Osteocyte (in vitro differentiated cells): ENCODE measurements at regions not wholly inside any gene's neighbourhood (a gene's known extent, or its start where the extent isn't known, plus 50 kb on each side); places are given as distances from the start of the nearest gene placed in this dataset.

Source experiments
- DNase-seq: peaks from one replicate; pipeline ENCODE4 v3.0.0; 2021; ENCODE audit warnings: mixed read lengths; ENCODE audit not compliant: unreplicated experiment; ENCODE audit errors: extremely low spot score
- H3K27ac Mint-ChIP-seq: one replicate; pipeline ENCODE4 v1.8.0; 2021; ENCODE audit warnings: mild to moderate bottlenecking, mixed read lengths; ENCODE audit not compliant: unreplicated experiment
- H3K27me3 Mint-ChIP-seq: one replicate; pipeline ENCODE4 v1.8.0; 2021; ENCODE audit warnings: mixed read lengths; ENCODE audit not compliant: unreplicated experiment
- H3K36me3 Mint-ChIP-seq: one replicate; pipeline ENCODE4 v1.8.0; 2021; ENCODE audit warnings: mixed read lengths; ENCODE audit not compliant: unreplicated experiment
- H3K4me1 Mint-ChIP-seq: one replicate; pipeline ENCODE4 v1.8.0; 2021; ENCODE audit warnings: mixed read lengths; ENCODE audit not compliant: unreplicated experiment
- H3K4me3 Mint-ChIP-seq: one replicate; pipeline ENCODE4 v1.8.0; 2021; ENCODE audit warnings: mild to moderate bottlenecking, moderate library complexity, mixed read lengths; ENCODE audit not compliant: unreplicated experiment
- H3K9me3 Mint-ChIP-seq: one replicate; pipeline ENCODE4 v1.8.0; 2021; ENCODE audit warnings: mixed read lengths; ENCODE audit not compliant: unreplicated experiment
- CTCF ChIP-seq: fragments of 200-600 bp; sonication (generic); IDR thresholded peaks from 2 replicates; pipeline ENCODE4 v1.5.0; 2021; ENCODE audit warnings: antibody characterized with exemption, mild to moderate bottlenecking, moderate library complexity

DNA sequence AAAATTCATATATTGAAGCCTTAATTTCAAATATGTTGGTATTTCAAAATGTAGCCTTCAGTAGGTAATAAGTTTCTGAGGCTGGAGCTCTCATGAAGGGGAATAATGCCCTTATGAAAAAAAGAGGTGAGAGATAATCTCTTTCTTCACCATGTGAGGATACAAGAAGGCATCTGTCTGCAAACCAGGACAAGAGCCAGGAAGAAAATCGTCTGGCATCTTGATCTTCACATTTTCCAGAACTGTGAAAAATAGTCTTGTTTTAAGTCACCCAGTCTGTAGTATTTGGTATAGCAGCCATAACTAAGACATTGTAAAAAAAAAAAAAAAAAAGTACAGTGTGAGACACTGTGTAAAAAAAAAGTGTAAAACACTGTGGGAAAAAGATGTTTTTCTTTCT is 768.9 kb downstream of the TAF11L14 start:
- H3K27me3 Mint-ChIP-seq, result peaks cover 3% of the 10 kb centered on the region
- H3K4me3 Mint-ChIP-seq, result no peak overlapping the region
- no peak for TF ChIP-seq CTCF
- no peaks in the 10 kb centered on the region for H3K4me1 Mint-ChIP-seq
- H3K27ac Mint-ChIP-seq, result no peak overlapping the region
- no peaks in the 10 kb centered on the region for H3K9me3 Mint-ChIP-seq
- no peak for DNase-seq
- no peaks in the 10 kb centered on the region for H3K36me3 Mint-ChIP-seq

DNA sequence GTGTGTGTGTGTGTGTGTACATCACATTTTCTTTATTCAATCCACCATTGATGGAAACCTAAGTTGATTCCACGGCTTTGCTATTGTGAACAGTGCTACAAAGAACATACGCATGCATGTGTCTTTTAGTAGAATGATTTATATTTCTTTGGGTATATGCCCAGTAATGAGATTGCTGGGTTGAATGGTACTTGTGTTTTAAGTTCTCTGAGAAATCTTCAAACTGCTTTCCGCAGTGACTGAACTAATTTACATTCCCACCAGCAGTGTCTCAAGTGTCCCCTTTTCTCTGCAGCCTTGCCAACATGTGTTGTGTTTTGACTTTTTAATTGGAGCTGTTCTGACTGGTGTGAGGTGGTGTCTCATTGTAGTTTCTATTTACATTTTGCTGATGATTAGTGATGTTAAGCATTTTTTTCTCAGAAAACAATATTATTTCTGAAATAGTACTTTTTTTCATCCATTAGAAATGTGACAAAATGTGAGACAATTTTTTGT is 769.7 kb downstream of the TAF11L14 start:
- H3K27ac Mint-ChIP-seq, result no peak overlapping the region
- no peaks in the 10 kb centered on the region for H3K4me1 Mint-ChIP-seq
- no peaks in the 10 kb centered on the region for H3K36me3 Mint-ChIP-seq
- H3K27me3 Mint-ChIP-seq, result peaks cover 3% of the 10 kb centered on the region
- no peak for DNase-seq
- H3K9me3 Mint-ChIP-seq, result no peaks in the 10 kb centered on the region
- no peak overlapping the region for H3K4me3 Mint-ChIP-seq
- no peak for TF ChIP-seq CTCF

DNA sequence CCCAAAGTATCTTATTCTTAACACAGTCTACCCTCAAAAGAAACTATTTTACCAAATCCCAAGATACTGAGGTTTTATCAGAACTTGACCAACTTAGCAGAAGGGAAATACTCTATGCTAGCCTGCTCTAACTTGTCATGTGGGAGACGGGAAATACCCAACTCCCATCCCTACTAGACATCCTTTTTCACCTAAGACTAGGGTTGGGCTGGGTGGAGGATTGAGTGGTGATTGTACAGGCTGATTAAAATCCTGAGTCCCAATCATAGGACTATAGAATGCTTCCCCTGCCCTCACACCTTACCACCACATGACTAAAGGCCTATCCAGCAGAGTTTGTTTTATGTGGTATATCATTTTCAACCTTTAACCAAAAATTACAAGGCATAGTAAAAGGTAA is 786.5 kb downstream of the TAF11L14 start:
- H3K4me1 Mint-ChIP-seq, result no peaks in the 10 kb centered on the region
- H3K27me3 Mint-ChIP-seq, result peaks cover 4% of the 10 kb centered on the region
- H3K9me3 Mint-ChIP-seq, result no peaks in the 10 kb centered on the region
- TF ChIP-seq CTCF, result no peak
- H3K27ac Mint-ChIP-seq, result no peak overlapping the region
- DNase-seq, result no peak
- no peak overlapping the region for H3K4me3 Mint-ChIP-seq
- no peaks in the 10 kb centered on the region for H3K36me3 Mint-ChIP-seq

- DNase-seq, result no peak
- no peak for TF ChIP-seq CTCF
- no peak overlapping the region for H3K4me3 Mint-ChIP-seq
- H3K27me3 Mint-ChIP-seq, result peaks cover 2% of the 10 kb centered on the region
- H3K36me3 Mint-ChIP-seq, result no peaks in the 10 kb centered on the region
- no peaks in the 10 kb centered on the region for H3K9me3 Mint-ChIP-seq
- H3K27ac Mint-ChIP-seq, result no peak overlapping the region
- no peaks in the 10 kb centered on the region for H3K4me1 Mint-ChIP-seq
Measured at GRCh38 chr5:18433336-18433735, 799.1 kb downstream of the TAF11L14 start.

GRCh38 chr5:18438126-18438525 is 803.9 kb downstream of the TAF11L14 start:
- H3K27ac Mint-ChIP-seq, result no peak overlapping the region
- no peak for TF ChIP-seq CTCF
- H3K9me3 Mint-ChIP-seq, result no peaks in the 10 kb centered on the region
- H3K36me3 Mint-ChIP-seq, result no peaks in the 10 kb centered on the region
- H3K27me3 Mint-ChIP-seq, result peaks cover 6% of the 10 kb centered on the region
- H3K4me3 Mint-ChIP-seq, result no peak overlapping the region
- H3K4me1 Mint-ChIP-seq, result no peaks in the 10 kb centered on the region
- no peak for DNase-seq
